ENCODE measurements at regions not wholly inside any gene's neighbourhood (a gene's known extent, or its start where the extent isn't known, plus 50 kb on each side); places are given as distances from the start of the nearest gene placed in this dataset.

GRCh38 chr18:77970814-77971213 is 721.2 kb downstream of the GALR1 start:
- Histone ChIP-seq H3K9me3 (ENCODE audit: control insufficient read depth in 3 of 3, low read length in 3 of 3) (peaks cover 0 to 4% (median 0%) of the 10 kb centered on the region in 3 donors), H3K4me1 (ENCODE audit: control insufficient read depth in 3 of 3, insufficient read depth in 3 of 3, low read length in 3 of 3) (no peaks in the 10 kb centered on the region), H3K4me3 (ENCODE audit: low read length in 3 of 3) (no peak overlapping the region), H3K27me3 (ENCODE audit: control insufficient read depth in 3 of 3, insufficient read depth in 3 of 3, low read length in 3 of 3) (no peaks in the 10 kb centered on the region), H3K27ac (ENCODE audit: low read depth, low read length) (no peak overlapping the region), H3K9ac (ENCODE audit: low read depth in 1 of 3, low read length in 3 of 3) (no peak overlapping the region), H3K36me3 (ENCODE audit: control insufficient read depth in 3 of 3, insufficient read depth in 3 of 3, low read length in 3 of 3) (no peaks in the 10 kb centered on the region)

- no peaks in the 10 kb centered on the region for H3K27me3 ChIP-seq (ENCODE audit: control insufficient read depth in 3 of 3, insufficient read depth in 3 of 3, low read length in 3 of 3)
- H3K27ac ChIP-seq (ENCODE audit: low read depth, low read length) = no peak overlapping the region
- no peaks in the 10 kb centered on the region for H3K36me3 ChIP-seq (ENCODE audit: control insufficient read depth in 3 of 3, insufficient read depth in 3 of 3, low read length in 3 of 3)
- no peak overlapping the region for H3K9ac ChIP-seq (ENCODE audit: low read depth in 1 of 3, low read length in 3 of 3)
- H3K4me3 ChIP-seq (ENCODE audit: low read length in 3 of 3) = no peak overlapping the region
- peaks cover 0 to 2% (median 0%) of the 10 kb centered on the region in 3 donors for H3K9me3 ChIP-seq (ENCODE audit: control insufficient read depth in 3 of 3, low read length in 3 of 3)
- H3K4me1 ChIP-seq (ENCODE audit: control insufficient read depth in 3 of 3, insufficient read depth in 3 of 3, low read length in 3 of 3) = no peaks in the 10 kb centered on the region
These were observed 724.1 kb downstream of the GALR1 start for GRCh38 chr18:77973745-77974144.

- H3K27ac ChIP-seq (ENCODE audit: low read depth, low read length) = no peak overlapping the region
- no peaks in the 10 kb centered on the region for H3K4me1 ChIP-seq (ENCODE audit: control insufficient read depth in 3 of 3, insufficient read depth in 3 of 3, low read length in 3 of 3)
- H3K9me3 ChIP-seq (ENCODE audit: control insufficient read depth in 3 of 3, low read length in 3 of 3) = peaks cover 0 to 2% (median 0%) of the 10 kb centered on the region in 3 donors
- H3K4me3 ChIP-seq (ENCODE audit: low read length in 3 of 3) = no peak overlapping the region
- H3K36me3 ChIP-seq (ENCODE audit: control insufficient read depth in 3 of 3, insufficient read depth in 3 of 3, low read length in 3 of 3) = no peaks in the 10 kb centered on the region
- H3K27me3 ChIP-seq (ENCODE audit: control insufficient read depth in 3 of 3, insufficient read depth in 3 of 3, low read length in 3 of 3) = no peaks in the 10 kb centered on the region
- H3K9ac ChIP-seq (ENCODE audit: low read depth in 1 of 3, low read length in 3 of 3) = no peak overlapping the region
These were observed 724.7 kb downstream of the GALR1 start for GRCh38 chr18:77974329-77974728.

DNA sequence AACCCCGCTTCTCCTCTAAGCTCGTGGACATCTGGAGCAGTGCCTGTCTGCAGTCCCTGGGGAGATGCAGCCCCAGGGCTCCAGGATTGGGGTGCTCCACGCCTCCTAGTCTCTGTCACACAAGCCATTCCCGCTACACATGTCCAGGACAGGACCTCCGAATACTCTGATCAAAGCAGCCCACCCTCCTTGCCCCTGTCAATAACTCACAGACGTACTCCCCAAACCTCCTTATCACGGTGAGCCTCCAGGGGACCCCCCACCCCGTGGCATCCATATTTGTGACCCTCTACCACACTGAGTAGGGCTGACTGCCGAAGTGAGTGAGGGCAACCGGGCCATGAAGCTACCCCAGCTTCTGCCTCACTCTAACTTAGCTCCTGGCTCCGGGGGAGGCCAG is 727.7 kb downstream of the GALR1 start:
- Histone ChIP-seq H3K4me3 (ENCODE audit: low read length in 3 of 3) (no peak overlapping the region), H3K27ac (ENCODE audit: low read depth, low read length) (no peak overlapping the region), H3K9ac (ENCODE audit: low read depth in 1 of 3, low read length in 3 of 3) (no peak overlapping the region), H3K27me3 (ENCODE audit: control insufficient read depth in 3 of 3, insufficient read depth in 3 of 3, low read length in 3 of 3) (no peaks in the 10 kb centered on the region), H3K4me1 (ENCODE audit: control insufficient read depth in 3 of 3, insufficient read depth in 3 of 3, low read length in 3 of 3) (no peaks in the 10 kb centered on the region), H3K9me3 (ENCODE audit: control insufficient read depth in 3 of 3, low read length in 3 of 3) (peaks cover 0 to 6% (median 0%) of the 10 kb centered on the region in 3 donors), H3K36me3 (ENCODE audit: control insufficient read depth in 3 of 3, insufficient read depth in 3 of 3, low read length in 3 of 3) (no peaks in the 10 kb centered on the region)

DNA sequence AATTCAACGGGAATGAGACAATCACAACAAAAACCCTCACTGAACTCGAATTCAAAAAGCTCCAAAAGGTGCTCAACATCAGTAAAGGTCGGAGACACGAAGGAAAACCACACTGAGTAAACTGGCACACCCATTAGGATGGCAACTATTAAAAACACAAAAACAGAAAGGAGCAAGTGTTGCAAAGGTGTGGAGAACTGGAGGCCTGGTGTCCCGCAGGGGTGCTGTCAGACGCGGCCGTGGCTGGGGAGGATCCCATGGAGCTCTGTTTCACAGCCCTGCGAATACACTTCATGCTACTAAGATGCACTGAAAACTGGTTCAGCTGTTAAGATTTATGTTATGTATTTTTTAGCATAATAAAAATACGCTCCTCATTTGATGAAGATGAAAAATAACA is 730.6 kb downstream of the GALR1 start:
- no peak overlapping the region for H3K9ac ChIP-seq (ENCODE audit: low read depth in 1 of 3, low read length in 3 of 3)
- H3K9me3 ChIP-seq (ENCODE audit: control insufficient read depth in 3 of 3, low read length in 3 of 3) = peaks cover 0 to 4% (median 0%) of the 10 kb centered on the region in 3 donors
- no peak overlapping the region for H3K27ac ChIP-seq (ENCODE audit: low read depth, low read length)
- H3K27me3 ChIP-seq (ENCODE audit: control insufficient read depth in 3 of 3, insufficient read depth in 3 of 3, low read length in 3 of 3) = no peaks in the 10 kb centered on the region
- H3K4me1 ChIP-seq (ENCODE audit: control insufficient read depth in 3 of 3, insufficient read depth in 3 of 3, low read length in 3 of 3) = no peaks in the 10 kb centered on the region
- H3K36me3 ChIP-seq (ENCODE audit: control insufficient read depth in 3 of 3, insufficient read depth in 3 of 3, low read length in 3 of 3) = no peaks in the 10 kb centered on the region
- H3K4me3 ChIP-seq (ENCODE audit: low read length in 3 of 3) = no peak overlapping the region

GRCh38 chr18:77981874-77982273 is 732.2 kb downstream of the GALR1 start:
- H3K27me3 ChIP-seq (ENCODE audit: control insufficient read depth in 3 of 3, insufficient read depth in 3 of 3, low read length in 3 of 3) = no peaks in the 10 kb centered on the region
- no peak overlapping the region for H3K4me3 ChIP-seq (ENCODE audit: low read length in 3 of 3)
- H3K9me3 ChIP-seq (ENCODE audit: control insufficient read depth in 3 of 3, low read length in 3 of 3) = peaks cover 0 to 4% (median 0%) of the 10 kb centered on the region in 3 donors
- no peaks in the 10 kb centered on the region for H3K36me3 ChIP-seq (ENCODE audit: control insufficient read depth in 3 of 3, insufficient read depth in 3 of 3, low read length in 3 of 3)
- H3K9ac ChIP-seq (ENCODE audit: low read depth in 1 of 3, low read length in 3 of 3) = no peak overlapping the region
- H3K27ac ChIP-seq (ENCODE audit: low read depth, low read length) = no peak overlapping the region
- H3K4me1 ChIP-seq (ENCODE audit: control insufficient read depth in 3 of 3, insufficient read depth in 3 of 3, low read length in 3 of 3) = no peaks in the 10 kb centered on the region

DNA sequence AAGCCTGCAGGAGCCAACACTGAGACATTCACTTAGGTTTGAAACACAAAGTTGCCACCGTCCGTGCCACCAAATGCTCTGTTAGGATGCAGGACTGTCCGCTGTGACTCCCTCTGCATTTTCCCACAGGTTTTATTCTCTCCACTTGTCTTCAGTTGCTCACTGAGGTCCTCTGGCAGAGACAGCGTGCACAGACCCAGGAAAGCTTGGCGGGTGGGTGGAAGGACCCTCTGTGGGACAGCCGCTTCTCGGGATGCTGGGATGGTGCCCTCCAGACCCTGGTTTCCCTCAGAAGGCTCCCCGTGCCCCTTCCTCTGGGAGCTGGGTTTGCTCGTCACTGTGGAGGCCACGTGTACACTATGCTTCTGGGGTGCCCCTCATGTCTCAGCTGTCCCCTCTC is 733.6 kb downstream of the GALR1 start:
- peaks cover 0 to 4% (median 0%) of the 10 kb centered on the region in 3 donors for H3K9me3 ChIP-seq (ENCODE audit: control insufficient read depth in 3 of 3, low read length in 3 of 3)
- H3K27ac ChIP-seq (ENCODE audit: low read depth, low read length) = no peak overlapping the region
- H3K4me1 ChIP-seq (ENCODE audit: control insufficient read depth in 3 of 3, insufficient read depth in 3 of 3, low read length in 3 of 3) = no peaks in the 10 kb centered on the region
- no peaks in the 10 kb centered on the region for H3K27me3 ChIP-seq (ENCODE audit: control insufficient read depth in 3 of 3, insufficient read depth in 3 of 3, low read length in 3 of 3)
- no peak overlapping the region for H3K4me3 ChIP-seq (ENCODE audit: low read length in 3 of 3)
- no peaks in the 10 kb centered on the region for H3K36me3 ChIP-seq (ENCODE audit: control insufficient read depth in 3 of 3, insufficient read depth in 3 of 3, low read length in 3 of 3)
- H3K9ac ChIP-seq (ENCODE audit: low read depth in 1 of 3, low read length in 3 of 3) = no peak overlapping the region

- no peak overlapping the region for H3K4me3 ChIP-seq (ENCODE audit: low read length in 3 of 3)
- H3K27ac ChIP-seq (ENCODE audit: low read depth, low read length) = no peak overlapping the region
- no peaks in the 10 kb centered on the region for H3K4me1 ChIP-seq (ENCODE audit: control insufficient read depth in 3 of 3, insufficient read depth in 3 of 3, low read length in 3 of 3)
- no peaks in the 10 kb centered on the region for H3K27me3 ChIP-seq (ENCODE audit: control insufficient read depth in 3 of 3, insufficient read depth in 3 of 3, low read length in 3 of 3)
- no peaks in the 10 kb centered on the region for H3K36me3 ChIP-seq (ENCODE audit: control insufficient read depth in 3 of 3, insufficient read depth in 3 of 3, low read length in 3 of 3)
- peaks cover 0 to 4% (median 0%) of the 10 kb centered on the region in 3 donors for H3K9me3 ChIP-seq (ENCODE audit: control insufficient read depth in 3 of 3, low read length in 3 of 3)
- H3K9ac ChIP-seq (ENCODE audit: low read depth in 1 of 3, low read length in 3 of 3) = no peak overlapping the region
These were observed 734.5 kb downstream of the GALR1 start for GRCh38 chr18:77984178-77984577.

- Histone ChIP-seq H3K4me1 (ENCODE audit: control insufficient read depth in 3 of 3, insufficient read depth in 3 of 3, low read length in 3 of 3) (no peaks in the 10 kb centered on the region), H3K27me3 (ENCODE audit: control insufficient read depth in 3 of 3, insufficient read depth in 3 of 3, low read length in 3 of 3) (no peaks in the 10 kb centered on the region), H3K4me3 (ENCODE audit: low read length in 3 of 3) (no peak overlapping the region), H3K9me3 (ENCODE audit: control insufficient read depth in 3 of 3, low read length in 3 of 3) (peaks cover 0 to 4% (median 0%) of the 10 kb centered on the region in 3 donors), H3K9ac (ENCODE audit: low read depth in 1 of 3, low read length in 3 of 3) (no peak overlapping the region), H3K36me3 (ENCODE audit: control insufficient read depth in 3 of 3, insufficient read depth in 3 of 3, low read length in 3 of 3) (no peaks in the 10 kb centered on the region), H3K27ac (ENCODE audit: low read depth, low read length) (no peak overlapping the region)
These were observed 735.2 kb downstream of the GALR1 start for GRCh38 chr18:77984833-77985232.

DNA sequence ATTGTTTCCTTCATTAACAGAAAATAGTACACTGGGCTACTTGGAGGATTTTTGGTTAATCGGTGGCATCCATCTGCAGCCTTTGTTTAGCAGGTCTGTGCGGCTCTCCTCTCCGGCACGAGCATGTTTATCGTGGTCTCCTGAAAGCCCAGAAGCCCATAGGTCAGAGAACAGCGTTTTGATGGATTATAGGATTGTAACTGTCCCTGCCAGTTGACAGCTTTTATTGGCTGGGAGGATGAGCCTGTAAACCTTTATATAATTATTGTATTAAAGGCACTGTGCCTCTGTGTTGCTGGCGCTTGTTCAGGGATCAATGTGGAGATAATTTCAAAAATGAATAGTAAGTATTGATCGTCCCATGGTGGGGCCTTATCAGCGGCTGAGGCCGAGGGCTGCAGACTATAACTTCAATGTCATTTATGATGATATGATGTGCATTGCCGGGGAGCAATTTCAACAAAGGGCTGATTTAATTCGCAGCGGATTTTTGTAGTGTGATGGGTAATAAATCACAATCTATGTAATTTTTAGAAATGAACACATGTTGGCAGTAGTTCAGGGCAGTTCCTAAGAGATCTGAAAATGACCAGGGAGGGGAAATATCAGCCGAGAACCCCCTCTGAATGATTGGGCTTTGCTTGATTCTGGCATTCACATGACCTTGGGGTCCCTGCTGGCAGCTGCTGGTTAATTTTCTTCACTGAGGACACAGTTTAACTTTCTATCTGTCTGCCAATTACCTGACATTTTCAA is 736.1 kb downstream of the GALR1 start:
- H3K4me1 ChIP-seq (ENCODE audit: control insufficient read depth in 3 of 3, insufficient read depth in 3 of 3, low read length in 3 of 3) = no peaks in the 10 kb centered on the region
- H3K36me3 ChIP-seq (ENCODE audit: control insufficient read depth in 3 of 3, insufficient read depth in 3 of 3, low read length in 3 of 3) = no peaks in the 10 kb centered on the region
- H3K9me3 ChIP-seq (ENCODE audit: control insufficient read depth in 3 of 3, low read length in 3 of 3) = peaks cover 0 to 4% (median 0%) of the 10 kb centered on the region in 3 donors
- no peak overlapping the region for H3K9ac ChIP-seq (ENCODE audit: low read depth in 1 of 3, low read length in 3 of 3)
- H3K27ac ChIP-seq (ENCODE audit: low read depth, low read length) = no peak overlapping the region
- H3K27me3 ChIP-seq (ENCODE audit: control insufficient read depth in 3 of 3, insufficient read depth in 3 of 3, low read length in 3 of 3) = no peaks in the 10 kb centered on the region
- H3K4me3 ChIP-seq (ENCODE audit: low read length in 3 of 3) = no peak overlapping the region
